Keratinocyte (primary cell): ENCODE measurements at regions not wholly inside any gene's neighbourhood (a gene's known extent, or its start where the extent isn't known, plus 50 kb on each side); places are given as distances from the start of the nearest gene placed in this dataset.

Experiments used
- CTCF ChIP-seq, 3 experiments: IDR thresholded peaks in 1 of 3; conservative IDR thresholded peaks in 1 of 3; optimal IDR thresholded peaks in 1 of 3; 2 replicates in 2 of 3; 3 replicates in 1 of 3; pipeline versions ENCODE3 to v1.5.1; 2011; ENCODE audit warnings: low read length in 3 of 3, mild to moderate bottlenecking in 3 of 3, moderate library complexity in 2 of 3, control low read depth in 1 of 3, inconsistent platforms in 1 of 3; ENCODE audit not compliant: insufficient read depth in 2 of 3; ENCODE audit errors: extremely low read depth in 1 of 3
- EZH2 ChIP-seq: IDR thresholded peaks from one replicate; pipeline ENCODE4 v1.6.1; 2012; ENCODE audit warnings: inconsistent platforms, mild to moderate bottlenecking, low read length, moderate library complexity

GRCh38 chr19:28505933-28506332 lies 707.0 kb downstream of the UQCRFS1 start:
- TF ChIP-seq CTCF (optimal IDR thresholded peaks at IDR 0.05 in 1 of 3, IDR thresholded peaks at IDR 0.05 in 1 of 3, conservative IDR thresholded peaks at IDR 0.05 in 1 of 3; ENCODE audit: extremely low read depth in 1 of 3, insufficient read depth in 2 of 3, low read length in 3 of 3) = no peak
- no peak for TF ChIP-seq EZH2
